Activated CD4-positive, alpha-beta memory T cell treated with anti-CD3 and anti-CD28 coated beads, Interleukin-2, amount 10 ng/mL, durations not matched to agents 7 days and 5 days (primary cell): ENCODE measurements at regions not wholly inside any gene's neighbourhood (a gene's known extent, or its start where the extent isn't known, plus 50 kb on each side); places are given as distances from the start of the nearest gene placed in this dataset.

ENCODE experiments used
- CTCF ChIA-PET: fragments of 350-600 bp; sonication (Branson Sonifier 250); formaldehyde crosslinking; loops from one replicate; lab custom pipeline; 2021; ENCODE audit warnings: antibody characterized with exemption, inconsistent platforms; lab: Charles Lee
- POLR2A ChIA-PET: fragments of 350-600 bp; sonication (Branson Sonifier 250); formaldehyde crosslinking; loops from one replicate; lab custom pipeline; 2021; ENCODE audit warnings: antibody characterized with exemption; lab: Charles Lee
- DNase-seq: peaks from one replicate; pipeline ENCODE4 v3.0.0-alpha.2; 2020
- H3K27ac Mint-ChIP-seq: one replicate; pipeline ENCODE4 v1.8.0; 2021; ENCODE audit warnings: mild to moderate bottlenecking, mixed read lengths
- H3K27me3 Mint-ChIP-seq: one replicate; pipeline ENCODE4 v1.8.0; 2021; ENCODE audit warnings: mixed read lengths
- H3K36me3 Mint-ChIP-seq: one replicate; pipeline ENCODE4 v1.8.0; 2021; ENCODE audit warnings: low read depth, mixed read lengths
- H3K4me1 Mint-ChIP-seq: one replicate; pipeline ENCODE4 v1.8.0; 2021; ENCODE audit warnings: mixed read lengths
- H3K4me3 Mint-ChIP-seq: one replicate; pipeline ENCODE4 v1.8.0; 2021; ENCODE audit warnings: mild to moderate bottlenecking, mixed read lengths
- H3K9me3 Mint-ChIP-seq: one replicate; pipeline ENCODE4 v1.8.0; 2021; ENCODE audit warnings: mixed read lengths

DNA sequence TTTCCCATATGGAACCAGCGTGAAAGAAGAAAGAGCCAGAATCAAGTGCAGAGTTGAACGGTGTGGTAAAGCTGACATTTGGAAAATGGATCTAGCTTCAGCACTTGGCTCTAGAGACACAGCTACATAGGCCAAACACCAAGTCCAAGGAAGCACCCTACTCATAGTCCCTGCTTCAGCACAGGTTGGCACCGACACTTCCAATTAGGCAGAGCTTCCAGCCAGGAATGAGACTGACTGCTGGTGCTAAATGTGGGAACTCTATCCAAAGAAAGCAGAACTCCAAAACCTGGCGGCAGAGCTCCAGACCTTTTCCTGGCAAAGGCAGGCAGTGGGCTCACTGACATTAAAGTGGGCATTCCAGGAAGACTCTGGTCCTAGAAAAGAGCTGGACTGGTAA, 125.4 kb upstream of the CTNNA2 start:
- H3K4me3 Mint-ChIP-seq, result no peak overlapping the region
- H3K4me1 Mint-ChIP-seq, result no peaks in the 10 kb centered on the region
- no peak overlapping the region for H3K27ac Mint-ChIP-seq
- no peaks in the 10 kb centered on the region for H3K27me3 Mint-ChIP-seq
- no peak for DNase-seq
- POLR2A ChIA-PET, result no interaction called here
- no peaks in the 10 kb centered on the region for H3K36me3 Mint-ChIP-seq
- peaks cover 12% of the 10 kb centered on the region for H3K9me3 Mint-ChIP-seq
- CTCF ChIA-PET, result no interaction called here

DNA sequence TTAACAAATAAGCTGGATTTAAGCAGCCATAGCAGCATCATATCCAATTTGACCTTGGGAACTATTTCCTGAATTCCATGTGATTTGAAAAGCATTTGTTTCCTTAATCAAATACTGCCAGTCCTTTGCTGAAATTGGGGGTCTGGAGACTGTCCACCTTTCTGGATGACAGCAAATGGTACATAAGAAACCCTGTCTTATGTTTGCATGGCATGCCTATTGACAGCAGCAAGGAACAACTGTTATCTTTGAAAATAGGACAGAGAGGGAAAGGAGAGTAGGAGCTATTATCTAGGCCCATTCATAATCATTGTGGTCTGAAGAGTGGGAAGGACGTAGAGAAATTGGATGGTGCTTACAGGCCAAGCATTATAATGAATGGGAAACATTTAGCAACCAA, 129.2 kb upstream of the CTNNA2 start:
- Mint-ChIP-seq H3K4me1 (no peaks in the 10 kb centered on the region), H3K27me3 (no peaks in the 10 kb centered on the region), H3K36me3 (no peaks in the 10 kb centered on the region), H3K27ac (no peak overlapping the region), H3K9me3 (peaks cover 11% of the 10 kb centered on the region), H3K4me3 (no peak overlapping the region)
- POLR2A ChIA-PET, result no interaction called here
- DNase-seq, result no peak
- CTCF ChIA-PET, result no interaction called here

DNA sequence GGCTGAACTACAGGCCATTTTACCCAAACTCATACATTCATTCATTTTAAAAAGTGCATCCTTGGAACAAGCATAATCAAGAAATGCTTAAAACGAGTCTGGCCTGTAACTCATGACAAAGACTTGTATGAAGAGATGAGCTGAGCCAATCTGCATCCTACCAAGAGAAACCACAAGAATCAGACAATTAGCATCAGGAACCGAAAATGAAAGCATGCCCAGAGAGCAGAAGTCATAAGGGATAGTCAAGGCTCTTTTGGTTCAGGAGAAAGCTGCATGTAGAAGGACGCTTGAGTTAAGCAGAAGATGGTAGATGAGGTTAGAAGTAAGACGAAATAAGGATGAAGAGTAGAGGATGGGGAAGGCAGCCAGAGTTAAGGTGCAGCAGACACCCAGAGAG, 137.0 kb upstream of the CTNNA2 start:
- CTCF ChIA-PET, result no interaction called here
- Mint-ChIP-seq H3K27ac (no peak overlapping the region), H3K4me3 (no peak overlapping the region), H3K27me3 (no peaks in the 10 kb centered on the region), H3K4me1 (no peaks in the 10 kb centered on the region), H3K9me3 (peaks cover 15% of the 10 kb centered on the region), H3K36me3 (no peaks in the 10 kb centered on the region)
- DNase-seq, result no peak
- POLR2A ChIA-PET, result no interaction called here

DNA sequence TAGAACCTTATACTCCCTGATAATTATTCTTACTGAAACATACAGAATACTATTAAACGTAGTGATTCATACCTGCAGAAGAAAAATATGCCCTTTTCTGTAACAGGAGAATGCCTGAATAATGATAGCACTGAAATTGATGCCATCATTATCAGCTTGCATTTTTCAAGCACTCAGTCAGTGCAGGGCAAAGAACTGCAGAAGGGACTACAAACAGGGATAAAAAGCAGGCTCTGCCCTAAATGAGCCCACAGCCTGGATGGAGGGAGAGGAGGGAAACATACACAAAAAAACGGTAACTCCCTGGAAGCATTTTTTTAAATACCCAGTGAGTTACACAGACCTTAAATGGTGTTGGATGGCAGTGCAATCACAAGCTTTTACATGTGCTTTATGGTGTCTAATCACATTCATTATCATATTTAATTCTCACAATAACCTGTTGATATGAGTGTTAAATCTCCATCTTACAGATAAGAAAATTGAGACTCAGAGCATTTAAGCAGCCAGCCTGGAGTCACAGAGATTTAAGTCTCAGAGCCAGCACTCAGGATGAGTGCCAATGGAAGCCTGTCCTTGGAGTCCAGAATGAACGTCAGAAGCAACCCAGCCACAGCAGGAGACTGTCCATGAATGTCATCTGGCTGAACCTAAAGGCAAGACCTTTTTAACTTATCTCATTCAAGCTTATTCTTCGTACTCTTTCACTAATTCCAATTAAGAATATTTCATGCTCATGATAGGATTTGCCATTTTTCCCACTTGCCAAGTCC, 139.3 kb upstream of the CTNNA2 start:
- DNase-seq, result no peak
- ChIA-PET POLR2A (no interaction called here), CTCF (no interaction called here)
- H3K27me3 Mint-ChIP-seq, result no peaks in the 10 kb centered on the region
- H3K4me1 Mint-ChIP-seq, result no peaks in the 10 kb centered on the region
- peaks cover 17% of the 10 kb centered on the region for H3K9me3 Mint-ChIP-seq
- H3K36me3 Mint-ChIP-seq, result no peaks in the 10 kb centered on the region
- H3K27ac Mint-ChIP-seq, result no peak overlapping the region
- no peak overlapping the region for H3K4me3 Mint-ChIP-seq

DNA sequence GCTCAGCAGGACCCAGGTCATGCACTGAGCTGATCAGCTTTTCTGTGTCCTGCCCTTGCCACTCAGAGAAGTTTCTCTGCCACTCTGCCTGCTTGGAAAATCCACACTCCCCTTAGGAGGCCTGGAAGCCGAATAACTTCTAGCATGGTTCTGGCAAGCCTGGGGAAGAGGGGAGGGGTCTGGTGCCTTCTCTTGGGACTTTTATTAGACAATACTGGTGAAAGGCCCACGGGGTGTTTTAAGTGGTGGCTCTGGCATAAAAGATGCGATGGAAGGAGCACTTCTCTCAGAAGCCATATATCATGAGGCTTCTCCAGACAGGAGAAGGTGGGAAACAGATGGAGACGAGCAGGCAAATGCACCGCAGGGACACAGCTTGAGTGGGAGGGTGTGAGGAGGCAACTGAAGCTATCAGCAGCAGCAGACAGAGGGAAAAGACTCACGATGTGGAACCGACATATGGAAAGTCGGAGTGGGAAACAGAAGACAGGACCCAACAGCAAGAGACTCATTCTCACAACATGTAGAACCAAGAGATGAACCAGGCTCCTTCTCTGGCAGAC, 141.8 kb upstream of the CTNNA2 start:
- no peaks in the 10 kb centered on the region for H3K27me3 Mint-ChIP-seq
- no peak overlapping the region for H3K27ac Mint-ChIP-seq
- POLR2A ChIA-PET, result no interaction called here
- no peak overlapping the region for H3K4me3 Mint-ChIP-seq
- no peak for DNase-seq
- H3K36me3 Mint-ChIP-seq, result no peaks in the 10 kb centered on the region
- H3K4me1 Mint-ChIP-seq, result no peaks in the 10 kb centered on the region
- H3K9me3 Mint-ChIP-seq, result peaks cover 21% of the 10 kb centered on the region
- CTCF ChIA-PET, result no interaction called here

DNA sequence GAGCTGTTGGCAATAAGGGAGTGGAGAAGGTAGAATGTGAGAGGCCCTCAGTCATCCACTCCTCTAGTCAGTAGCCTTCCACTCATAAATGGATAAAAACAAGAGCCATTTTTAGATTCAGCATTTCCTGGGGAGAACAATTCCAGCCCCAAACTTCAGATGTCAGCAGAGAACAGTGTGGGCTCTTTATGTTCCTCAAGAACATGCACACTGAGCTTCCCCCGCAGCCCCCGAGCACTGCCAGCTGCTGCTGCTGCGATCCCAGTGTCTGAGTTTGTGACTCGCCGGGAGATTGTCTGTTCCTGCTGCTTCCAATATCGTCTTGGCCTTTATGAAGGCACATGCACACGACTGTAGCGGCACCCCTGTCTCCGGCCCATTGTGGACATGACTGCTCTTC, 143.7 kb upstream of the CTNNA2 start:
- Mint-ChIP-seq H3K4me1 (no peaks in the 10 kb centered on the region), H3K27me3 (no peaks in the 10 kb centered on the region), H3K4me3 (no peak overlapping the region), H3K36me3 (no peaks in the 10 kb centered on the region), H3K9me3 (peaks cover 21% of the 10 kb centered on the region), H3K27ac (no peak overlapping the region)
- no peak for DNase-seq
- POLR2A ChIA-PET, result no interaction called here
- CTCF ChIA-PET, result no interaction called here

DNA sequence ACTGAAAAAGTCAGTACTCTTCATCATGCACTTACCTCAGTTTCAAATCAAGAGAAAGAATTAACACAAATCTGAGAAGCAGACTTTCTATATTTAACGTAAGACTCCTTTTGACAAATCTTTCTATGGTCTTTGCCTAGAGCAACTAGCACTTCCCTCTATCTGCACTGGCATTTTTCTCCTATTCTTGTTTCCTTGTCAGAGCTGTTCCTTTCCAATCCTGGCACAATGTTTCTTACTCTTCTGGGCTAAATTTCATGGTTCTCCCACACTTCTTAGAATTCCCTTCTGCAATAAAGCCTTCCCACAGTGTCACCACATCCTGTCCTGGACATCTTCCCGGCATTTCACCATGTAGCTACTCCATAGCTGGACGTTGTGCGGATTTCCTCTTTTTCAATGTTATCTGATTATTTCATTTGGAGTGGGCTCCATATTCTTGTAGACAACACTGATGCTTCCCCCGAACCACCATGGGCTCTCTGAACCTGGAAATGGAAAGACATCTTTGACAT, 144.7 kb upstream of the CTNNA2 start:
- POLR2A ChIA-PET, result no interaction called here

DNA sequence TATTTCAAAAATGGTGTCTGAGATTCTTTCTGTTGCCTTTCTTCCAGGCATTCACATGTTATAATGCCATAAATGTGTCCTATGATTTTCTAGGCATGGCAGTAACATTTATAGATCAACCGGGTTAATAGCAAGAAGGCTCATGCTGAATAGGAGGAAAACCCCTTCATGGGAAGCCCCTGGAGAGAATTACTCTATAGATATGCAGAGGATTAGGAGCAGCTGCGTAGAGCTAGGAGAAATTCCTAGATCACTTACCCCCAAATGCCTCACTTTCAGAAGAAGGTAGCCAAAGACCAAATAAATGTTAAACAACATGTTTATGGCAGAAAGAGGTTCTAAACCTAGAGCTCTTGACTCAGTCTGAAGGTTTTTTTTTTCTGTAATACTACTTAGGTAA, 153.4 kb upstream of the CTNNA2 start:
- ChIA-PET CTCF (no interaction called here), POLR2A (no interaction called here)
- Mint-ChIP-seq H3K27ac (no peak overlapping the region), H3K36me3 (no peaks in the 10 kb centered on the region), H3K4me1 (no peaks in the 10 kb centered on the region), H3K27me3 (no peaks in the 10 kb centered on the region), H3K4me3 (no peak overlapping the region), H3K9me3 (peaks cover 9% of the 10 kb centered on the region)
- no peak for DNase-seq

More for the DNA sequence above, 144.7 kb upstream of the CTNNA2 start:
- H3K4me3 Mint-ChIP-seq, result no peak overlapping the region
- H3K36me3 Mint-ChIP-seq, result no peaks in the 10 kb centered on the region
- H3K4me1 Mint-ChIP-seq, result no peaks in the 10 kb centered on the region
- H3K27me3 Mint-ChIP-seq, result no peaks in the 10 kb centered on the region
- H3K9me3 Mint-ChIP-seq, result peaks cover 21% of the 10 kb centered on the region
- DNase-seq, result no peak
- no peak overlapping the region for H3K27ac Mint-ChIP-seq
- CTCF ChIA-PET, result no interaction called here

DNA sequence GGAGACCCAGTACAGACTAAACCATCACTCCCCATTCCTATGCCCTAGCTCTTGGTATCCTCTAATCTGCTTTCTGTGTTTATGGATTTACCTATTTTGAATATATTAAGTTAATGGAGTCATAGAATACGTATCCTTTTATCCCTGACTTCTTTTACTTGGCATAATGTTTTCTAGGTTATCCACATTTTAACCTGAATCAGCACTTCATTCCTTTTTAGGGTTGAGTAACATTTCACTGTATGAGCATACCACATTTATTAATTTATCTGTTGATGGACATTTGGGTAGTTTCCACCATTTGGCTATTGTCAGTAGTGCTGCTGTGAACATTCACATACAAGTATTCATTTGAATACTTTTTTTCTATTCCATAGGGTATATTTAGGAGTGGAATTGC, 157.3 kb upstream of the CTNNA2 start:
- no peak overlapping the region for H3K27ac Mint-ChIP-seq
- peaks cover 7% of the 10 kb centered on the region for H3K9me3 Mint-ChIP-seq
- DNase-seq, result no peak
- CTCF ChIA-PET, result no interaction called here
- no peaks in the 10 kb centered on the region for H3K27me3 Mint-ChIP-seq
- POLR2A ChIA-PET, result no interaction called here
- H3K36me3 Mint-ChIP-seq, result no peaks in the 10 kb centered on the region
- H3K4me3 Mint-ChIP-seq, result no peak overlapping the region
- H3K4me1 Mint-ChIP-seq, result no peaks in the 10 kb centered on the region

DNA sequence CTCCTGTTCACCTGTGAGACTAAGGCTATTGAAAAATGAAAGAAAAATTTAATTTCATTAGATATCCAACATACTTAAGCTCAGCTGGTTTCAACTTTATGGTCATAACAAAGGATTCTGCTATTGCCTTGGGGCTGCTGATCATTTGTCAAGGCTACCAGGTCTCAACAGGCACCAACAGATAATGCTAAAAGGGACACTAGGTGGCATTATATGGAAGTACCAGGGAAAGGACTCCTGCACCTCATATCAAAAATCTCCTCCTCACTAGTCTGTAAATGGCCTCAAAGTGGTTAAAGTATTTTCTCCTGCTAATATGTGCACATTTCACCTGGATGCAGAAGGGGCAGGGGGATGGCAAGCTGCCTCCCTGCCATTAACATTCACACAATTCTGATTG, 167.9 kb upstream of the REG3A start:
- peaks cover 10% of the 10 kb centered on the region for H3K9me3 Mint-ChIP-seq
- H3K4me1 Mint-ChIP-seq, result no peaks in the 10 kb centered on the region
- CTCF ChIA-PET, result no interaction called here

DNA sequence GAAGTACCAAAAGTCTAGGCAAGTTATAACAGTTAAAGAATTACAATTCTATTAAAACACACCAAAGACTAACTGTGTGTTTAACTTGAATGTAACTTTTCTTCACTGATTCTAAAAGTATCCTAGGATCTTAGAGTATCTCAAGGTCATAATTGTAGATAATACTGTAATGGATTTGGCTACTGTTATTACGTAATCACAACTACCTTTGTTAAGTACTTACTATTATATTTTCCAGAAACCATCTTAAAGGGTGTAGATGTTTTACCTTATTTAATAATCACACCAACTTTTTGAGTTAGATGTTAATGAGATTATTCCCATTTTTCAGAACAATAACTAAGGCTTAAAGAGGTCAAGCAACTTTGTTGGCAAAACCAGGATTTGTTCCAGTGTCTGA, 161.3 kb upstream of the REG3A start:
- ChIA-PET POLR2A (no interaction called here), CTCF (no interaction called here)
- Mint-ChIP-seq H3K4me1 (no peaks in the 10 kb centered on the region), H3K4me3 (no peak overlapping the region), H3K9me3 (peaks cover 2% of the 10 kb centered on the region), H3K27me3 (no peaks in the 10 kb centered on the region), H3K36me3 (no peaks in the 10 kb centered on the region), H3K27ac (no peak overlapping the region)
- DNase-seq, result no peak

More for the DNA sequence above, 167.9 kb upstream of the REG3A start:
- DNase-seq, result no peak
- H3K27ac Mint-ChIP-seq, result no peak overlapping the region
- H3K36me3 Mint-ChIP-seq, result no peaks in the 10 kb centered on the region
- POLR2A ChIA-PET, result no interaction called here
- no peaks in the 10 kb centered on the region for H3K27me3 Mint-ChIP-seq
- H3K4me3 Mint-ChIP-seq, result no peak overlapping the region

DNA sequence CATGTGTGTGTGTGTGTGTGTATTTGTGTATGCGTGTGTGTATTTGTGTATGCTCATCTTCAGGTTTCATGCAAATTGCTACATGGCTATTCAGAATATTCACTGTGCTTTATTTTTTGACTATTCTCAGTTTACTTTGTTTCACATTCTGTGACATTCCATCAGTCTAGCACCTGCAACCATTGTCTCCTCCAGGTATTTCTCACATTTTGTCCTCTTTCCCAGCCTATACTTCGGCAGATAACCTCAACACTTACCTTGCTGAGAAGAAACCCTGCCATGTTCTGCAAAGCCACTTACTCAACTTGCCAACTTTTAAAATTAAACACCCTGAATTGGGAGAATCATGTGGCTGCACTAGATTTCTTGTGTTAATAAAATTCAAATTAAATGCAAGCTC, 135.4 kb upstream of the REG3A start:
- H3K36me3 Mint-ChIP-seq, result no peaks in the 10 kb centered on the region
- DNase-seq, result no peak
- no peak overlapping the region for H3K4me3 Mint-ChIP-seq
- no peaks in the 10 kb centered on the region for H3K27me3 Mint-ChIP-seq
- peaks cover 12% of the 10 kb centered on the region for H3K9me3 Mint-ChIP-seq
- CTCF ChIA-PET, result no interaction called here
- POLR2A ChIA-PET, result no interaction called here
- H3K4me1 Mint-ChIP-seq, result no peaks in the 10 kb centered on the region
- no peak overlapping the region for H3K27ac Mint-ChIP-seq

DNA sequence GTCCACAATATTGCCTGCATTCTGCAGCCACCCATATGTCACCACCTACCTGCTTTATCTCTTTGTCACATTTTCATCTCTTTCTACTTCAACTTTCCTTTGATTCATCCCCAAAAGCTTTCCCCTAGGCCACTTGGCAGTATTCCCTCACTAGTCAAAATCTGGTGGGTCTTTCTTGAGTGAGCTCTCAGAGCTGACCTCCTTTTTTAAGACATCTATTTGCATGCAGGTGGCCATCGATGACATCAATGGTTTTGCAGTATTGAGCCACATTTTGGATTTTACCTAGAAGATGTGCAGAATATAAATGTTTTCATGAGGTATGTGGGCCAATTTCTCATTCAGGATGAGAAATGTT, 133.4 kb upstream of the REG3A start:
- no peak for DNase-seq
- CTCF ChIA-PET, result no interaction called here
- H3K4me1 Mint-ChIP-seq, result no peaks in the 10 kb centered on the region
- no peak overlapping the region for H3K27ac Mint-ChIP-seq
- no peaks in the 10 kb centered on the region for H3K36me3 Mint-ChIP-seq
- POLR2A ChIA-PET, result no interaction called here
- H3K9me3 Mint-ChIP-seq, result peaks cover 14% of the 10 kb centered on the region
- H3K4me3 Mint-ChIP-seq, result no peak overlapping the region
- H3K27me3 Mint-ChIP-seq, result no peaks in the 10 kb centered on the region
